Ishikawa (cell line): ENCODE measurements at regions not wholly inside any gene's neighbourhood (a gene's known extent, or its start where the extent isn't known, plus 50 kb on each side); places are given as distances from the start of the nearest gene placed in this dataset.

ENCODE experiments used
- CEBPB ChIP-seq: IDR thresholded peaks from 2 replicates; pipeline ENCODE4 v1.6.1; 2012
- CREB1 ChIP-seq: IDR thresholded peaks from 2 replicates; pipeline ENCODE4 v1.6.1; 2012; ENCODE audit warnings: low read depth
- EGR1 ChIP-seq: IDR thresholded peaks from 2 replicates; pipeline ENCODE4 v1.6.1; 2012
- EP300 ChIP-seq: IDR thresholded peaks from 2 replicates; pipeline ENCODE4 v1.6.1; 2012; ENCODE audit warnings: borderline replicate concordance
- FOXM1 ChIP-seq: IDR thresholded peaks from 2 replicates; pipeline ENCODE4 v1.6.1; 2012; ENCODE audit warnings: low read depth, borderline replicate concordance
- NFIC ChIP-seq: IDR thresholded peaks from 2 replicates; pipeline ENCODE4 v1.6.1; 2012
- RAD21 ChIP-seq: IDR thresholded peaks from 2 replicates; pipeline ENCODE4 v1.6.1; 2012; ENCODE audit warnings: low read depth
- TAF1 ChIP-seq: IDR thresholded peaks from 2 replicates; pipeline ENCODE4 v1.6.1; 2012; ENCODE audit warnings: low read depth, mild to moderate bottlenecking
- TCF12 ChIP-seq: IDR thresholded peaks from 2 replicates; pipeline ENCODE4 v1.6.1; 2012; ENCODE audit warnings: low read depth
- TEAD4 ChIP-seq: IDR thresholded peaks from 2 replicates; pipeline ENCODE4 v1.6.1; 2012
- YY1 ChIP-seq: IDR thresholded peaks from 2 replicates; pipeline ENCODE4 v1.6.1; 2012; ENCODE audit warnings: low read depth
- ZBTB7A ChIP-seq: IDR thresholded peaks from 2 replicates; pipeline ENCODE4 v1.6.1; 2012; ENCODE audit warnings: low read depth
- TF ChIP-seq, protein P1 (sequence below): IDR thresholded peaks from 2 replicates; pipeline ENCODE4 v1.6.1; 2012; ENCODE audit warnings: low read depth, mild to moderate bottlenecking
- TF ChIP-seq, protein P2 (sequence below): IDR thresholded peaks from 2 replicates; pipeline ENCODE4 v1.6.1; 2012

- TF ChIP-seq RAD21 (no peak), CEBPB (no peak), ZBTB7A (no peak), FOXM1 (no peak), EGR1 (no peak), NFIC (no peak), TEAD4 (no peak), EP300 (no peak), TCF12 (no peak), YY1 (no peak), CREB1 (no peak), TAF1 (no peak)
- TF ChIP-seq, protein P1, sequence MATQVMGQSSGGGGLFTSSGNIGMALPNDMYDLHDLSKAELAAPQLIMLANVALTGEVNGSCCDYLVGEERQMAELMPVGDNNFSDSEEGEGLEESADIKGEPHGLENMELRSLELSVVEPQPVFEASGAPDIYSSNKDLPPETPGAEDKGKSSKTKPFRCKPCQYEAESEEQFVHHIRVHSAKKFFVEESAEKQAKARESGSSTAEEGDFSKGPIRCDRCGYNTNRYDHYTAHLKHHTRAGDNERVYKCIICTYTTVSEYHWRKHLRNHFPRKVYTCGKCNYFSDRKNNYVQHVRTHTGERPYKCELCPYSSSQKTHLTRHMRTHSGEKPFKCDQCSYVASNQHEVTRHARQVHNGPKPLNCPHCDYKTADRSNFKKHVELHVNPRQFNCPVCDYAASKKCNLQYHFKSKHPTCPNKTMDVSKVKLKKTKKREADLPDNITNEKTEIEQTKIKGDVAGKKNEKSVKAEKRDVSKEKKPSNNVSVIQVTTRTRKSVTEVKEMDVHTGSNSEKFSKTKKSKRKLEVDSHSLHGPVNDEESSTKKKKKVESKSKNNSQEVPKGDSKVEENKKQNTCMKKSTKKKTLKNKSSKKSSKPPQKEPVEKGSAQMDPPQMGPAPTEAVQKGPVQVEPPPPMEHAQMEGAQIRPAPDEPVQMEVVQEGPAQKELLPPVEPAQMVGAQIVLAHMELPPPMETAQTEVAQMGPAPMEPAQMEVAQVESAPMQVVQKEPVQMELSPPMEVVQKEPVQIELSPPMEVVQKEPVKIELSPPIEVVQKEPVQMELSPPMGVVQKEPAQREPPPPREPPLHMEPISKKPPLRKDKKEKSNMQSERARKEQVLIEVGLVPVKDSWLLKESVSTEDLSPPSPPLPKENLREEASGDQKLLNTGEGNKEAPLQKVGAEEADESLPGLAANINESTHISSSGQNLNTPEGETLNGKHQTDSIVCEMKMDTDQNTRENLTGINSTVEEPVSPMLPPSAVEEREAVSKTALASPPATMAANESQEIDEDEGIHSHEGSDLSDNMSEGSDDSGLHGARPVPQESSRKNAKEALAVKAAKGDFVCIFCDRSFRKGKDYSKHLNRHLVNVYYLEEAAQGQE = no peak
- TF ChIP-seq, protein P2, sequence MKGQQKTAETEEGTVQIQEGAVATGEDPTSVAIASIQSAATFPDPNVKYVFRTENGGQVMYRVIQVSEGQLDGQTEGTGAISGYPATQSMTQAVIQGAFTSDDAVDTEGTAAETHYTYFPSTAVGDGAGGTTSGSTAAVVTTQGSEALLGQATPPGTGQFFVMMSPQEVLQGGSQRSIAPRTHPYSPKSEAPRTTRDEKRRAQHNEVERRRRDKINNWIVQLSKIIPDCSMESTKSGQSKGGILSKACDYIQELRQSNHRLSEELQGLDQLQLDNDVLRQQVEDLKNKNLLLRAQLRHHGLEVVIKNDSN = no peak
These were observed 83.1 kb downstream of the MRPL14 start for GRCh38 chr6:44044154-44044539.
